ENCODE measurements at regions not wholly inside any gene's neighbourhood (a gene's known extent, or its start where the extent isn't known, plus 50 kb on each side); places are given as distances from the start of the nearest gene placed in this dataset.

- Histone ChIP-seq H3K9me3 (ENCODE audit: control insufficient read depth, insufficient read depth, low read length) (no peaks in the 10 kb centered on the region), H3K79me2 (ENCODE audit: control insufficient read depth, low read length) (no peaks in the 10 kb centered on the region), H3K4me1 (ENCODE audit: control insufficient read depth, low read length) (no peaks in the 10 kb centered on the region), H3K27ac (ENCODE audit: low read depth, low read length) (no peak overlapping the region), H3K4me3 (ENCODE audit: low read length) (no peak overlapping the region), H3K9me2 (replicated peaks; ENCODE audit: control insufficient read depth, low read length) (no peaks in the 10 kb centered on the region), H3K4me2 (ENCODE audit: low read length) (no peak overlapping the region), H3K36me3 (ENCODE audit: control insufficient read depth, low read length) (no peaks in the 10 kb centered on the region), H3F3A (ENCODE audit: control insufficient read depth, insufficient read depth) (no peaks in the 10 kb centered on the region), H3K27me3 (ENCODE audit: control insufficient read depth, low read length) (peaks cover 4% of the 10 kb centered on the region), H4K20me1 (ENCODE audit: control insufficient read depth, insufficient read depth, low read depth, low read length) (no peaks in the 10 kb centered on the region)
- TF ChIP-seq CTCF (IDR thresholded peaks at IDR 0.05; ENCODE audit: low read depth, low read length, poor library complexity, severe bottlenecking) (no peak), EZH2phosphoT487 (IDR thresholded peaks at IDR 0.05; ENCODE audit: borderline replicate concordance, low read length) (no peak)
These were observed 215.0 kb downstream of the TBX5 start for GRCh38 chr12:114190971-114191370.

- no peaks in the 10 kb centered on the region for H3K79me2 ChIP-seq (ENCODE audit: control insufficient read depth, low read length)
- no peak overlapping the region for H3K4me3 ChIP-seq (ENCODE audit: low read length)
- H3K4me2 ChIP-seq (ENCODE audit: low read length): no peak overlapping the region
- H3K9me3 ChIP-seq (ENCODE audit: control insufficient read depth, insufficient read depth, low read length): no peaks in the 10 kb centered on the region
- H3K27ac ChIP-seq (ENCODE audit: low read depth, low read length): no peak overlapping the region
- H3K36me3 ChIP-seq (ENCODE audit: control insufficient read depth, low read length): no peaks in the 10 kb centered on the region
- no peaks in the 10 kb centered on the region for H3F3A ChIP-seq (ENCODE audit: control insufficient read depth, insufficient read depth)
- H3K4me1 ChIP-seq (ENCODE audit: control insufficient read depth, low read length): no peaks in the 10 kb centered on the region
- H3K27me3 ChIP-seq (ENCODE audit: control insufficient read depth, low read length): peaks cover 4% of the 10 kb centered on the region
- H3K9me2 ChIP-seq (replicated peaks; ENCODE audit: control insufficient read depth, low read length): no peaks in the 10 kb centered on the region
- no peak for TF ChIP-seq EZH2phosphoT487 (IDR thresholded peaks at IDR 0.05; ENCODE audit: borderline replicate concordance, low read length)
- no peak for TF ChIP-seq CTCF (IDR thresholded peaks at IDR 0.05; ENCODE audit: low read depth, low read length, poor library complexity, severe bottlenecking)
- no peaks in the 10 kb centered on the region for H4K20me1 ChIP-seq (ENCODE audit: control insufficient read depth, insufficient read depth, low read depth, low read length)
These were observed 216.7 kb downstream of the TBX5 start for GRCh38 chr12:114189266-114189665.

GRCh38 chr12:114186241-114187002 is 219.5 kb downstream of the TBX5 start:
- no peak for TF ChIP-seq CTCF (IDR thresholded peaks at IDR 0.05; ENCODE audit: low read depth, low read length, poor library complexity, severe bottlenecking)
- TF ChIP-seq EZH2phosphoT487 (IDR thresholded peaks at IDR 0.05; ENCODE audit: borderline replicate concordance, low read length): no peak
- H3K4me2 ChIP-seq (ENCODE audit: low read length): no peak overlapping the region
- H3K27ac ChIP-seq (ENCODE audit: low read depth, low read length): no peak overlapping the region
- no peaks in the 10 kb centered on the region for H3K9me3 ChIP-seq (ENCODE audit: control insufficient read depth, insufficient read depth, low read length)
- no peaks in the 10 kb centered on the region for H3F3A ChIP-seq (ENCODE audit: control insufficient read depth, insufficient read depth)
- H3K27me3 ChIP-seq (ENCODE audit: control insufficient read depth, low read length): peaks cover 4% of the 10 kb centered on the region
- H4K20me1 ChIP-seq (ENCODE audit: control insufficient read depth, insufficient read depth, low read depth, low read length): no peaks in the 10 kb centered on the region
- no peaks in the 10 kb centered on the region for H3K36me3 ChIP-seq (ENCODE audit: control insufficient read depth, low read length)
- H3K9me2 ChIP-seq (replicated peaks; ENCODE audit: control insufficient read depth, low read length): no peaks in the 10 kb centered on the region
- no peak overlapping the region for H3K4me3 ChIP-seq (ENCODE audit: low read length)
- H3K4me1 ChIP-seq (ENCODE audit: control insufficient read depth, low read length): no peaks in the 10 kb centered on the region
- no peaks in the 10 kb centered on the region for H3K79me2 ChIP-seq (ENCODE audit: control insufficient read depth, low read length)

Data from DOHH2 (cell line).